Keratinocyte (primary cell): ENCODE measurements at regions not wholly inside any gene's neighbourhood (a gene's known extent, or its start where the extent isn't known, plus 50 kb on each side); places are given as distances from the start of the nearest gene placed in this dataset.

Experiments
- DNase-seq: peaks from one replicate; pipeline ENCODE4 v3.0.0-alpha.2; 2011; ENCODE audit warnings: low read depth, missing footprints, low spot score
- FAIRE-seq: peaks from 2 replicates; lab custom pipeline; 2011; peaks lifted over from hg19 to GRCh38; lab: Jason Lieb, UNC
- H2AFZ ChIP-seq: 2 replicates; pipeline ENCODE4 v1.6.0; 2012; ENCODE audit warnings: low read length, control low read depth, inconsistent platforms; ENCODE audit not compliant: control insufficient read depth
- H3K27ac ChIP-seq: 2 replicates; pipeline ENCODE4 v1.5.1; 2011; ENCODE audit warnings: low read length; ENCODE audit not compliant: control insufficient read depth, insufficient read depth
- H3K27me3 ChIP-seq: 3 replicates; pipeline ENCODE4 v1.6.0; 2011; ENCODE audit warnings: low read length; ENCODE audit not compliant: control insufficient read depth, insufficient read depth; ENCODE audit errors: extremely low read depth
- H3K36me3 ChIP-seq, 2 experiments: 2 replicates in 1 of 2; 3 replicates in 1 of 2; pipeline ENCODE4 v1.5.1; 2011; ENCODE audit warnings: low read length in 2 of 2, mild to moderate bottlenecking in 1 of 2; ENCODE audit not compliant: control insufficient read depth in 2 of 2, insufficient read depth in 2 of 2; ENCODE audit errors: extremely low read depth in 1 of 2
- H3K4me1 ChIP-seq: 3 replicates; pipeline ENCODE4 v1.5.1; 2011; ENCODE audit warnings: low read length; ENCODE audit not compliant: control insufficient read depth, insufficient read depth; ENCODE audit errors: extremely low read depth
- H3K4me2 ChIP-seq: 3 replicates; pipeline ENCODE4 v1.6.0; 2011; ENCODE audit warnings: low read depth, low read length; ENCODE audit not compliant: control insufficient read depth, insufficient read depth; ENCODE audit errors: extremely low read depth
- H3K4me3 ChIP-seq, 3 experiments: fragments of 200-600 bp in 1 of 3; sonication (generic) in 1 of 3; 2 replicates in 2 of 3; 3 replicates in 1 of 3; pipeline ENCODE4 v1.5.1; 2011 to 2016; ENCODE audit warnings: low read length in 3 of 3, mild to moderate bottlenecking in 3 of 3, control low read depth in 2 of 3, inconsistent platforms in 1 of 3, low read depth in 1 of 3, mixed read lengths in 1 of 3, mixed run types in 1 of 3, moderate library complexity in 1 of 3; ENCODE audit not compliant: control insufficient read depth in 2 of 3, insufficient read depth in 2 of 3; ENCODE audit errors: extremely low read depth in 1 of 3
- H3K79me2 ChIP-seq: 2 replicates; pipeline ENCODE4 v1.6.0; 2012; ENCODE audit warnings: low read length; ENCODE audit not compliant: control insufficient read depth, insufficient read depth
- H3K9ac ChIP-seq: 3 replicates; pipeline ENCODE4 v1.6.0; 2011; ENCODE audit warnings: low read length; ENCODE audit not compliant: control insufficient read depth, insufficient read depth; ENCODE audit errors: extremely low read depth
- H3K9me1 ChIP-seq: 3 replicates; pipeline ENCODE4 v1.6.0; 2011; ENCODE audit warnings: low read length; ENCODE audit not compliant: control insufficient read depth, insufficient read depth; ENCODE audit errors: extremely low read depth
- H3K9me3 ChIP-seq: 2 replicates; pipeline ENCODE4 v1.5.1; 2012; ENCODE audit warnings: low read depth, low read length; ENCODE audit not compliant: control insufficient read depth
- H4K20me1 ChIP-seq: 3 replicates; pipeline ENCODE4 v1.6.0; 2011; ENCODE audit warnings: low read length; ENCODE audit not compliant: control insufficient read depth, insufficient read depth; ENCODE audit errors: extremely low read depth
- EZH2 ChIP-seq: IDR thresholded peaks from one replicate; pipeline ENCODE4 v1.6.1; 2012; ENCODE audit warnings: inconsistent platforms, mild to moderate bottlenecking, low read length, moderate library complexity
- dilution Hi-C: fragments of 300-500 bp; cut with MboI; formaldehyde crosslinking; loops from one replicate; pipeline ENCODE4 v1.7.0; 2020; ENCODE audit warnings: low sequenced_read_pairs; ENCODE audit not compliant: extremely low pct_ligation_motif_present
- TF ChIP-seq, protein P1 (sequence below), 3 experiments: IDR thresholded peaks in 1 of 3; conservative IDR thresholded peaks in 1 of 3; optimal IDR thresholded peaks in 1 of 3; 2 replicates in 2 of 3; 3 replicates in 1 of 3; pipeline versions ENCODE3 to v1.5.1; 2011; ENCODE audit warnings: low read length in 3 of 3, mild to moderate bottlenecking in 3 of 3, moderate library complexity in 2 of 3, control low read depth in 1 of 3, inconsistent platforms in 1 of 3; ENCODE audit not compliant: insufficient read depth in 2 of 3; ENCODE audit errors: extremely low read depth in 1 of 3

- dilution Hi-C loops: no loop called here
- no peak overlapping the region for H3K4me2 ChIP-seq
These were observed 95.3 kb upstream of the COL5A1 start for GRCh38 chr9:134546246-134546731.

GRCh38 chr9:134546746-134547145 lies 94.9 kb upstream of the COL5A1 start:
- no peaks in the 10 kb centered on the region for H3K9me3 ChIP-seq
- TF ChIP-seq, protein P1, sequence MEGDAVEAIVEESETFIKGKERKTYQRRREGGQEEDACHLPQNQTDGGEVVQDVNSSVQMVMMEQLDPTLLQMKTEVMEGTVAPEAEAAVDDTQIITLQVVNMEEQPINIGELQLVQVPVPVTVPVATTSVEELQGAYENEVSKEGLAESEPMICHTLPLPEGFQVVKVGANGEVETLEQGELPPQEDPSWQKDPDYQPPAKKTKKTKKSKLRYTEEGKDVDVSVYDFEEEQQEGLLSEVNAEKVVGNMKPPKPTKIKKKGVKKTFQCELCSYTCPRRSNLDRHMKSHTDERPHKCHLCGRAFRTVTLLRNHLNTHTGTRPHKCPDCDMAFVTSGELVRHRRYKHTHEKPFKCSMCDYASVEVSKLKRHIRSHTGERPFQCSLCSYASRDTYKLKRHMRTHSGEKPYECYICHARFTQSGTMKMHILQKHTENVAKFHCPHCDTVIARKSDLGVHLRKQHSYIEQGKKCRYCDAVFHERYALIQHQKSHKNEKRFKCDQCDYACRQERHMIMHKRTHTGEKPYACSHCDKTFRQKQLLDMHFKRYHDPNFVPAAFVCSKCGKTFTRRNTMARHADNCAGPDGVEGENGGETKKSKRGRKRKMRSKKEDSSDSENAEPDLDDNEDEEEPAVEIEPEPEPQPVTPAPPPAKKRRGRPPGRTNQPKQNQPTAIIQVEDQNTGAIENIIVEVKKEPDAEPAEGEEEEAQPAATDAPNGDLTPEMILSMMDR (optimal IDR thresholded peaks at IDR 0.05 in 1 of 3, IDR thresholded peaks at IDR 0.05 in 1 of 3, conservative IDR thresholded peaks at IDR 0.05 in 1 of 3; ENCODE audit: extremely low read depth in 1 of 3, insufficient read depth in 2 of 3, low read length in 3 of 3): no peak
- no peak for TF ChIP-seq EZH2
- no peaks in the 10 kb centered on the region for H3K79me2 ChIP-seq
- no peaks in the 10 kb centered on the region for H4K20me1 ChIP-seq
- dilution Hi-C loops: no loop called here
- peaks cover 41% of the 10 kb centered on the region for H3K27me3 ChIP-seq
- H3K36me3 ChIP-seq: no peaks in the 10 kb centered on the region
- DNase-seq (no peak), FAIRE-seq (no peak)
- H3K4me3 ChIP-seq: no peak overlapping the region
- no peaks in the 10 kb centered on the region for H3K9me1 ChIP-seq
- no peak overlapping the region for H2AFZ ChIP-seq
- peaks cover 5% of the 10 kb centered on the region for H3K4me1 ChIP-seq
- no peak overlapping the region for H3K27ac ChIP-seq
- H3K9ac ChIP-seq: no peak overlapping the region
- no peak overlapping the region for H3K4me2 ChIP-seq

More at GRCh38 chr9:134546246-134546731, 95.3 kb upstream of the COL5A1 start:
- H3K9ac ChIP-seq: no peak overlapping the region
- peaks cover 44% of the 10 kb centered on the region for H3K27me3 ChIP-seq
- no peaks in the 10 kb centered on the region for H3K9me1 ChIP-seq
- no peak overlapping the region for H3K27ac ChIP-seq
- H4K20me1 ChIP-seq: no peaks in the 10 kb centered on the region
- H3K36me3 ChIP-seq: no peaks in the 10 kb centered on the region
- FAIRE-seq (no peak), DNase-seq (no peak)
- H2AFZ ChIP-seq: no peak overlapping the region
- H3K9me3 ChIP-seq: no peaks in the 10 kb centered on the region
- no peak overlapping the region for H3K4me3 ChIP-seq
- H3K79me2 ChIP-seq: no peaks in the 10 kb centered on the region
- TF ChIP-seq, protein P1 (optimal IDR thresholded peaks at IDR 0.05 in 1 of 3, IDR thresholded peaks at IDR 0.05 in 1 of 3, conservative IDR thresholded peaks at IDR 0.05 in 1 of 3; ENCODE audit: extremely low read depth in 1 of 3, insufficient read depth in 2 of 3, low read length in 3 of 3): no peak
- no peak for TF ChIP-seq EZH2
- H3K4me1 ChIP-seq: peaks cover under 1% of the 10 kb centered on the region
